K562 (cell line): ENCODE measurements at regions not wholly inside any gene's neighbourhood (a gene's known extent, or its start where the extent isn't known, plus 50 kb on each side); places are given as distances from the start of the nearest gene placed in this dataset.

Experiments
- ARNT ChIP-seq, 2 experiments: fragments of 450-650 bp; IDR thresholded peaks; 2 replicates each; pipeline ENCODE4 v1.6.1; 2016; ENCODE audit warnings: mild to moderate bottlenecking in 1 of 2
- BCL6 ChIP-seq: fragments of 250-450 bp; sonication (Bioruptor Pico); IDR thresholded peaks from 2 replicates; pipeline ENCODE4 v1.4.0; 2020
- NFATC3 ChIP-seq: fragments of 450-650 bp; IDR thresholded peaks from 2 replicates; pipeline ENCODE4 v1.6.1; 2017; ENCODE audit warnings: mild to moderate bottlenecking
- NFE2L1 ChIP-seq: fragments of 450-650 bp; IDR thresholded peaks from 2 replicates; pipeline ENCODE4 v1.6.1; 2016; ENCODE audit warnings: missing genetic modification characterization, low read depth, mild to moderate bottlenecking, missing compliant biosample characterization, moderate library complexity, borderline replicate concordance
- POLR2A ChIP-seq: fragments of 450-650 bp; conservative IDR thresholded peaks from 2 replicates; pipeline ENCODE4 v1.6.1; 2016
- SETDB1 ChIP-seq: IDR thresholded peaks from one replicate; pipeline ENCODE4 v1.6.1; 2012; ENCODE audit warnings: low read length, control low read depth, inconsistent platforms
- ZBTB2 ChIP-seq: fragments of 450-650 bp; IDR thresholded peaks from 2 replicates; pipeline ENCODE4 v1.6.1; 2016; ENCODE audit warnings: antibody characterized with exemption
- TF ChIP-seq, protein P1 (sequence below), 3 experiments: IDR thresholded peaks in 2 of 3; conservative IDR thresholded peaks in 1 of 3; 2 replicates each; pipeline ENCODE4 v1.5.1; 2011 to 2012; ENCODE audit warnings: low read length in 3 of 3, mild to moderate bottlenecking in 3 of 3, control low read depth in 2 of 3, improper control_type of control experiment in 1 of 3, inconsistent platforms in 1 of 3, low read depth in 1 of 3, mixed read lengths in 1 of 3, moderate library complexity in 1 of 3; ENCODE audit not compliant: insufficient read depth in 2 of 3

GRCh38 chr7:131109011-131109758 lies 218.5 kb upstream of the MKLN1 start:
- TF ChIP-seq BCL6 (CRISPR knock-in tag): no peak
- no peak for TF ChIP-seq ARNT (IDR thresholded peaks at IDR 0.05)
- TF ChIP-seq SETDB1: no peak
- TF ChIP-seq, protein P1, sequence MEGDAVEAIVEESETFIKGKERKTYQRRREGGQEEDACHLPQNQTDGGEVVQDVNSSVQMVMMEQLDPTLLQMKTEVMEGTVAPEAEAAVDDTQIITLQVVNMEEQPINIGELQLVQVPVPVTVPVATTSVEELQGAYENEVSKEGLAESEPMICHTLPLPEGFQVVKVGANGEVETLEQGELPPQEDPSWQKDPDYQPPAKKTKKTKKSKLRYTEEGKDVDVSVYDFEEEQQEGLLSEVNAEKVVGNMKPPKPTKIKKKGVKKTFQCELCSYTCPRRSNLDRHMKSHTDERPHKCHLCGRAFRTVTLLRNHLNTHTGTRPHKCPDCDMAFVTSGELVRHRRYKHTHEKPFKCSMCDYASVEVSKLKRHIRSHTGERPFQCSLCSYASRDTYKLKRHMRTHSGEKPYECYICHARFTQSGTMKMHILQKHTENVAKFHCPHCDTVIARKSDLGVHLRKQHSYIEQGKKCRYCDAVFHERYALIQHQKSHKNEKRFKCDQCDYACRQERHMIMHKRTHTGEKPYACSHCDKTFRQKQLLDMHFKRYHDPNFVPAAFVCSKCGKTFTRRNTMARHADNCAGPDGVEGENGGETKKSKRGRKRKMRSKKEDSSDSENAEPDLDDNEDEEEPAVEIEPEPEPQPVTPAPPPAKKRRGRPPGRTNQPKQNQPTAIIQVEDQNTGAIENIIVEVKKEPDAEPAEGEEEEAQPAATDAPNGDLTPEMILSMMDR (IDR thresholded peaks at IDR 0.05 in 2 of 3, conservative IDR thresholded peaks at IDR 0.05 in 1 of 3; ENCODE audit: insufficient read depth in 2 of 3, low read depth in 1 of 3, low read length in 3 of 3): no peak
- no peak; the same call in 1 of the 2 replicates for TF ChIP-seq NFATC3
- TF ChIP-seq NFE2L1 (tag): no peak
- no peak for TF ChIP-seq ZBTB2
- no peak for TF ChIP-seq POLR2A
